Limb (tissue), 2 donors: ENCODE measurements at regions not wholly inside any gene's neighbourhood (a gene's known extent, or its start where the extent isn't known, plus 50 kb on each side); places are given as distances from the start of the nearest gene placed in this dataset.

Experiments used
- DNase-seq, 2 donors: peaks; one replicate each; pipeline ENCODE4 v3.0.0-alpha.2; 2016; ENCODE audit errors: extremely low spot score in 2 of 2

DNA sequence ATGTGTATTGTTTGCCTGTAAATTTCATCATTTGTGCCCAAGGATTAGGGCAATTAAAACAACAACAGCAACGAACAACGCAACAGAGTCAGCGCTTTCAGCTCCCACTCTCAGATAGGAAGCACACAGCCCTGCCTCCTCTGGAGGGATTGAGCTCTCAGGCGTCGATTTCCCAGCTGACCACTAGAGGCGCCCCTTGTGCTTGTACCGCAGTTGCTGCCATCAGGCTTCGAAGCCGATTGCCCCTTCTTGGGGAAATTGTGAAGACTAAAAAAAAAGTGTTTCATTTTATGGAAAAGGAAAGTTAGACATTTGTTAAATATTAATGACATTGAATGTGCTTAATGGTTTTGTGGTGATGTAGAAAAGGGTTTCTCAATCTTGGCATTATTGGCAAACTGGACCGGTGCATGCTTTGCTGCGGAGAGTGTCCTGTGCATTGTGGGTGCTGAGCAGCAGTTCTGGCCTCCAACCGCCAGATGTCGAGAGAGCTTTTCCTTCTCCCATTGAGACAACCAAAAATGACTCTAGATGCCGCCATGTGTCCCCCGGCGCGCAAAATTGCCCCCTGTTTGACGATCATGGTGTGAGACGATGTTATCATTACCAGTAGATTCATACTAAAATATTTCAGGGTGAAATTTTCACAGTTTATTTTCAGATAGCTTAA lies 650.4 kb upstream of the RBFOX1 start:
- DNase-seq: peak in 1 of 2 donors; percentile 43

- no peak for DNase-seq
Measured at GRCh38 chr16:6678586-6678985, 654.1 kb upstream of the RBFOX1 start.

DNA sequence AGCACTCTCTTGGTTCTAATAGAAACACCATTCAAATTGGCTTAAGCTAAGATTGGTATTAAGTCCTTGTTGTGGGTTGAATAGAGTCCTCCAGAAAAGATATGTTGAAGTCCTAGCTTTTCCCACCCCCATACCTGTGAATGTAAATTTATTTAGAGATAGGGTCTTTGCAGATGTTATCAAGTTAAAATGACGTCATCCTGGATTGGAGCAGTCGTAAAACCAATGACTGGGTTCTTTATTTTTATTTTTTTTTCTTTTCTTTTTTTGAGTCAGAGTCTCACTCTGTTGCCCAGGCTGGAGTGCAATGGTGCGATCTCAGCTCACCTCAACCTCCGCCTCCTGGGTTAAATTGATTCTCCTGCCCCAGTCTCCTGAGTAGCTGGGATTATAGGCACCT lies 658.6 kb upstream of the RBFOX1 start:
- no peak for DNase-seq

- no peak for DNase-seq
Measured at GRCh38 chr16:6672507-6672906, 660.1 kb upstream of the RBFOX1 start.

DNA sequence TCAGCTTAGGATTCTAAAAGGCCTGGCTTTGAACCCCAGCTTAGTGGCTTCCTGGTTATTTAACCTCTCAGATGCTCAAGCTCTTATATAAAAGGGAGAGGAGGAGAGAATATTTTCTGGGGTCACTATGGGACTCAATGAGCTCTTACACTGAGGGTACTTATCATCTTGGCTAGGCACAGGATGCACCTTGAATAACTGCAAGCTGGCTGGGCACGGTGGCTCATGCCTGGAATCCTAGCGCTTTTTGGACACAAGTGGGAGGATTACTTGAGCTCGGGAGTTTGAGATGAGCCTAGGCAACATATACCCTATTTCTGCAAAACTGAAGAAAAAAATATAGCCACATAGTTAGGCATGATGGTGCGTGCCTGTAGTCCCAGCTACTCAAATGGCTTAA lies 665.3 kb upstream of the RBFOX1 start:
- DNase-seq: no peak

- no peak for DNase-seq
Measured at GRCh38 chr16:6665126-6665525, 667.5 kb upstream of the RBFOX1 start.

DNA sequence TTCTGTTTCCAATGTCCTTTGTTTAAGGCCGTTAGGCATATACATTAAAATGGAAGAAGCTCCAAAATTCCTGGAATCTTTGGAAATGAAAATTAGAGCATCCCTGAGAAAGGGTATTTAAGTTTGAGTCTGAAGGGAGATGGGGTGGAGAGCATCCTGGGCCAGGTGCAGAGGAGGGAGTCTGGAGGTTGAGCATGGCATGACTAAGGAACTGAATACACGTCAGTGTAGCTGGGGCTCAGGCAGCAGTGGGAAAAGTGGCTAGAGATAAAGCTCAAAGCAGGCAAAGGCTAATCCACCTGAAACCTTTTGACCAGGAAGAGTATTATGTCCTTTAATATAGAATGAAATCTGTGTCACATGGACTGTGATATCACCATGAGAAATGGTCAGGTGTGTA lies 669.0 kb upstream of the RBFOX1 start:
- no peak for DNase-seq

DNA sequence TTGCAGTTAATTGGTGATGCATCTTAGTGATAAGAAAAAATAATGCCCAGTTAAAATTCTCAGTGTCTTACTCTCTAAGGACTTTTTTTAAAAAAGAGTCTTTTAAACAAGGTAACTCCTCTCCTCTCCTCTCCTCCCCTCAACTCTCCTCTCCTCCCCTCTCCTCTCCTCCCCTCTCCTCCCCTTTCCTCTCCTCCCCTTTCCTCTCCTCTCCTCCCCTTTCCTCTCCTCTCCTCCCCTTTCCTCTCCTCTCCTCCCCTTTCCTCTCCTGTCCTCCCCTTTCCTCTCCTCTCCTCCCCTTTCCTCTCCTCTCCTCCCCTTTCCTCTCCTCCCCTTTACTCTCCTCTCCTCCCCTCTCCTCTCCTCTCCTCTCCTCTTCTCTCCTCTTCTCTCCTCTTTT lies 675.9 kb upstream of the RBFOX1 start:
- DNase-seq: no peak

- no peak for DNase-seq
Measured at GRCh38 chr16:6646891-6647290, 685.8 kb upstream of the RBFOX1 start.

DNA sequence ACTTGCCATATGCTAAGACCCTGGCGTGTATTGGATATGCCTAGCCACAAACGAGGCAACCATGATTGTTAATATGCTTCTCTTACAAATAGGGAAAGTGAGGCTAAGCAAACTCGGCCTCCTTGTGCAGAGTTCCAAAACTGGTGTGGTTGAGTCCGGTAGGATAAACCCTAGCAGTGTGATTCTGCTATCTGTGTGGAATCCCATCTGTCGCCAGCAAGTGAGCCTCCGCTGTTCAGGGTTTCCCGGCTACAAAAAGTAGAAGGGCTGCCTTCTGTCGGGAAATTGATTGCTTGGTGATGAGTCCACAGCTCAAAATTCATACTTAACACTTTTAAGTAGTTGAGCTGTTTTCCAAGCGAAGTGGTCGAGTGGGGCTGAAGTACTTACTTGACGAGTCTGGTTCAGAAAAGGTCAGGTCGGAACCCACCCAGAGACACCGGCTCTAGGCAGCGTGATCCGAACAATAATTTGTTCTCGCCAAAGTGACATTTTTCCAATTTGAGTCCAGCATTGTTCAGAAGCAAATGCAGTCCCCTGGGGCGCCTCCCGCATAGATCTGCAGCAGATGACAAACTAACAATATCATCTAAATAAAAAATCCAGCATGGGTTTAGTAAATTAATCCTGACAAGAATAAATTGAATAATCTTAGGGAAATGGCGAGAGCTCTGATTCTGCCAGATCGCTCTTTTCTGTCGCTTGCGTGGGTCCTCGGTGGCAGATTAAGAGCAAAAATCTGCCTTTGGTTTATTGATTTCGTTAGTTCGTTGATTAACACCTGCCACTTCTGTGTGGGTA lies 686.7 kb upstream of the RBFOX1 start:
- DNase-seq: no peak

GRCh38 chr16:6644916-6645315 lies 687.7 kb upstream of the RBFOX1 start:
- no peak for DNase-seq

DNA sequence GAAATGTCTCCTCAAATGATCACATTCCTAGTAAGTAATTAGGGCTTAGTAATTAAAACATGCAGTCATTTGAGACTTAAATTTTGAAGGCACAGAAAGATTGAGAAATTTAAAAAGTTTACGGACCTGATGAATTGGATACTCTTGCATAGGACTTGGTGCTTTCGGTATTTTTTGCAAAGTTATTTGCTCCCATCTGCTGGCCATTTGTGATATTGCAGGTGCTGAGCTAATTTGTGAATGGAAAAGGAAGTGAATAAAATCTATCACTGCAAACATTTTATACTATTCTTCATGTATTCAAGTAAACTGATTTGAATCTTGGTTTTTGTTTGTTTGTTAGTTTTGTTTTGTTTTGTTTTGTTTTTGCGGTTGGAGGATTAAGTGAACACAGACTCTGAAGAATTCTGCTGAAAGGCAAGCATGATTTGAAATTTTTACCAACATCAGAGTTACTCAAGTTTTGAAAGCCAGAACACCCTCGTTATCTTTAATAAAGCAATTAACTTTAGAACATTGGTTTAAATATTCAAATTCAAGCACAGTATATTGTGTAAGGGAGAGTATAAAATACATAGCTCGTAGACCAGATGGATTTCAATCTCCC lies 689.5 kb upstream of the RBFOX1 start:
- DNase-seq: peak; percentile 50 to 78

- DNase-seq: no peak
Measured at GRCh38 chr16:6642271-6642670, 690.4 kb upstream of the RBFOX1 start.

- no peak for DNase-seq
Measured at GRCh38 chr16:6641091-6641490, 691.6 kb upstream of the RBFOX1 start.

- no peak for DNase-seq
Measured at GRCh38 chr16:6636457-6636856, 696.2 kb upstream of the RBFOX1 start.

DNA sequence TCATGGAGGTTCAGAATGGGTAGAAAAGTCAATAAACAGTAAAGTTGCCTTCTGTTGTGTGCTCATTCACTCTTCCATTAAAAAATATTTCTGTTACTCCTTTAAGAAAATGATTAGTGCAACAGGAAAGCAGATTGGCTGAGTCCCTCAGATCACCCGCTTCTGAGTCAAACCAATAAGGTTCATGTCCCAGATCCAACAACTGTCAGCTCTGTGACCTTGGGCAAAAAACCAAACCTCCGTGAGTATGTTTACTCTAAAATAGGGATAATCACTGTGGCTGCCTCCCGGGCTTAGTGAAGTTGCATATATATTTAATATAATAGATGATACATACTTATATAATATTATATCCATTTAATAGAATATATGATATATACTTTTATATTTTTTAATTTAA lies 698.5 kb upstream of the RBFOX1 start:
- no peak for DNase-seq

- DNase-seq: no peak
Measured at GRCh38 chr16:6633456-6633855, 699.2 kb upstream of the RBFOX1 start.

DNA sequence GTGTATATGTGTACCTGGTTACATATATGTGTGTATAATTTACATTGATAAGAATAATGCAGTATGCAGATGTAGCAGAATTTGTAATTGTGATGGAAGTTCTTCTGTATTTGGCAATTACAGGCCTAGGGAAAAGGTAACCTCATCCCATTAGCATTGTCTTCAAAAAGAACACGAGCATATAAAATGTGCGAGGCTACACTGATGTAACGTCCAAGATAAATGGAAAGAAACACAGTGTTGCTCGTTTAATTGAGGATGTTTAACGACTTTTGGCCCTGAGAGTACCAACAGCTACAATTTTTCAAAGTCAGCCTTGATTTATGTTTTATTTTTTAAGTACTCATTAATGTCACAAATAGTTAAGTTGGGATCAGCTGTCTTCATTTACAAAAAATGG lies 703.5 kb upstream of the RBFOX1 start:
- no peak for DNase-seq

DNA sequence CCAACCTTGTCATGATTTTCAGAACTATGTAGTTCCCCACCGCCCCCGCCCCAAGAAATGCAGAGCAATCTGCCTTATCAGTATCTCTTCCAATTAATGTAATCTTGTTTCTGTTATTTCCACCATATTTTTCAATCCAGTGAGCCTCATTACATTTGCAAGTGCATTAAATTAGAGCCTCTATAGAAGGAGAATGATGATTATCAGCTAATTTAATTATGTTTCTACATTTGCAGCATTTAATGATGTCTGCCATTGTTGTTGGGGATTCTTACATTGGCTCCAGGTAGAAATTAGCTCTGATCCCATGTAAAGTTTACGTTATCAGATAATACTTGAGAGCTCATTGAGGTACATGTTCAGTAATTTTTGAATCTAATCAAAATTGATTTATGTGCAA lies 707.0 kb upstream of the RBFOX1 start:
- DNase-seq: no peak

GRCh38 chr16:6618874-6619273 lies 713.8 kb upstream of the RBFOX1 start:
- DNase-seq: no peak

DNA sequence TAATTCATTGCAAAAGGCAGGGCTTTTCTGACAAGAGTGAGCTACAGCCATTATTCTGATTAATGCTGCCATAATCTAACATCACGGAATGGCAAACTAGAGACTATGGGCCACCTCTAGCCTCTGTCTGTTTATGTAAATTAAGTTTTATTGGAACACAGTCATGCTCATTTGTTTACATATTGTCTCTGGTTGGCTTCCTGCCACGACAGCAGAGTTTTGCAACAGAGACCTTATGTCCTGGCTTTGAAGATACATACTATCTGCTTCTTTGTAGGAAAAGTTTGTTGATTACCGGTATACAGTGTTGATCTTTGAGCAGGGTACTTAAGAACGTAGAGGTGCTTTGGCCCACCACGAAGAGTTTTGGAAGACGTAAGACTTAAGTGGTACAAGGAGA lies 715.9 kb upstream of the RBFOX1 start:
- DNase-seq: no peak

GRCh38 chr16:6615636-6616035 lies 717.0 kb upstream of the RBFOX1 start:
- no peak for DNase-seq

- no peak for DNase-seq
Measured at GRCh38 chr16:6611535-6611934, 721.1 kb upstream of the RBFOX1 start.
